Activated T-cell treated with anti-CD3 and anti-CD28 coated beads, Interleukin-2, amount 50 U/mL, for 72 hours (primary cell): ENCODE measurements at regions not wholly inside any gene's neighbourhood (a gene's known extent, or its start where the extent isn't known, plus 50 kb on each side); places are given as distances from the start of the nearest gene placed in this dataset.

Experiments
- ATAC-seq, 2 donors: fragments of 150-1000 bp; cut with Tn5 transposase; replicated peaks in 1 of 2; 2 replicates each; pipeline ENCODE4 v1.10.0; 2021; ENCODE audit warnings: moderate library complexity in 2 of 2, mild to moderate bottlenecking in 1 of 2
- DNase-seq, 2 donors: peaks; one replicate each; pipeline ENCODE4 v3.0.0; 2021 to 2022; ENCODE audit warnings: mixed read lengths in 1 of 2
- H3K27ac Mint-ChIP-seq: one replicate; pipeline ENCODE4 v1.8.0; 2022; ENCODE audit warnings: mild to moderate bottlenecking, moderate library complexity, mixed read lengths
- H3K27me3 Mint-ChIP-seq: one replicate; pipeline ENCODE4 v1.8.0; 2022; ENCODE audit warnings: low read depth, mixed read lengths
- H3K36me3 Mint-ChIP-seq, 2 donors: one replicate each; pipeline ENCODE4 v1.8.0; 2022; ENCODE audit warnings: mixed read lengths in 2 of 2, mild to moderate bottlenecking in 1 of 2; ENCODE audit not compliant: insufficient read depth in 2 of 2
- H3K4me1 Mint-ChIP-seq: one replicate; pipeline ENCODE4 v1.8.0; 2022; ENCODE audit warnings: low read depth, mixed read lengths
- H3K4me3 Mint-ChIP-seq, 2 donors: one replicate each; pipeline ENCODE4 v1.8.0; 2022; ENCODE audit warnings: mild to moderate bottlenecking in 2 of 2, mixed read lengths in 2 of 2, moderate library complexity in 2 of 2
- H3K9me3 Mint-ChIP-seq, 2 donors: one replicate each; pipeline ENCODE4 v1.8.0; 2022; ENCODE audit warnings: mixed read lengths in 2 of 2

- Mint-ChIP-seq H3K9me3 (peaks cover 8 to 10% of the 10 kb centered on the region in 2 donors), H3K27ac (no peak overlapping the region)
- no peak for ATAC-seq
Measured at GRCh38 chr17:22470411-22471175, 778.3 kb downstream of the KCNJ18 start.

GRCh38 chr17:22484826-22485225 lies 792.5 kb downstream of the KCNJ18 start:
- H3K4me1 Mint-ChIP-seq, result no peaks in the 10 kb centered on the region
- no peak overlapping the region for H3K27ac Mint-ChIP-seq
- DNase-seq (no peak), ATAC-seq (no peak)
- H3K36me3 Mint-ChIP-seq, result peaks cover 4% of the 10 kb centered on the region in 2 donors
- peaks cover 10 to 13% of the 10 kb centered on the region in 2 donors for H3K9me3 Mint-ChIP-seq
- H3K4me3 Mint-ChIP-seq, result no peak overlapping the region
- no peaks in the 10 kb centered on the region for H3K27me3 Mint-ChIP-seq

More at GRCh38 chr17:22470411-22471175, 778.3 kb downstream of the KCNJ18 start:
- Mint-ChIP-seq H3K4me3 (no peak overlapping the region), H3K4me1 (no peaks in the 10 kb centered on the region), H3K27me3 (no peaks in the 10 kb centered on the region), H3K36me3 (peaks cover 0 to 2% of the 10 kb centered on the region in 2 donors)
- no peak for DNase-seq

- H3K27me3 Mint-ChIP-seq, result no peaks in the 10 kb centered on the region
- peaks cover 1 to 6% of the 10 kb centered on the region in 2 donors for H3K36me3 Mint-ChIP-seq
- H3K4me3 Mint-ChIP-seq, result no peak overlapping the region
- H3K27ac Mint-ChIP-seq, result no peak overlapping the region
- no peak for DNase-seq
- no peaks in the 10 kb centered on the region for H3K4me1 Mint-ChIP-seq
- H3K9me3 Mint-ChIP-seq, result peaks cover 8 to 11% of the 10 kb centered on the region in 2 donors
- ATAC-seq, result no peak
Measured at GRCh38 chr17:22490399-22490798, 798.1 kb downstream of the KCNJ18 start.

- Mint-ChIP-seq H3K9me3 (peaks cover 7 to 8% of the 10 kb centered on the region in 2 donors), H3K4me1 (no peaks in the 10 kb centered on the region), H3K27ac (no peak overlapping the region), H3K27me3 (no peaks in the 10 kb centered on the region), H3K4me3 (no peak overlapping the region), H3K36me3 (peaks cover 5% of the 10 kb centered on the region in 2 donors)
- DNase-seq (no peak), ATAC-seq (no peak)
Measured at GRCh38 chr17:22492331-22492730, 800.0 kb downstream of the KCNJ18 start.

- peaks cover 1 to 7% of the 10 kb centered on the region in 2 donors for H3K36me3 Mint-ChIP-seq
- no peak for ATAC-seq
- no peaks in the 10 kb centered on the region for H3K4me1 Mint-ChIP-seq
- no peak overlapping the region for H3K4me3 Mint-ChIP-seq
- H3K27ac Mint-ChIP-seq, result no peak overlapping the region
- no peak for DNase-seq
- no peaks in the 10 kb centered on the region for H3K27me3 Mint-ChIP-seq
- H3K9me3 Mint-ChIP-seq, result peaks cover 9 to 14% of the 10 kb centered on the region in 2 donors
Measured at GRCh38 chr17:22496450-22496849, 804.1 kb downstream of the KCNJ18 start.

- no peak for ATAC-seq
- no peak overlapping the region for H3K27ac Mint-ChIP-seq
- no peaks in the 10 kb centered on the region for H3K4me1 Mint-ChIP-seq
- no peaks in the 10 kb centered on the region for H3K27me3 Mint-ChIP-seq
- DNase-seq, result no peak
- H3K4me3 Mint-ChIP-seq, result no peak overlapping the region
- H3K9me3 Mint-ChIP-seq, result peaks cover 7 to 14% of the 10 kb centered on the region in 2 donors
- H3K36me3 Mint-ChIP-seq, result peaks cover 1 to 6% of the 10 kb centered on the region in 2 donors
Measured at GRCh38 chr17:22503322-22503899, 811.1 kb downstream of the KCNJ18 start.

GRCh38 chr17:22505660-22506059 lies 813.3 kb downstream of the KCNJ18 start:
- H3K9me3 Mint-ChIP-seq, result peaks cover 6% of the 10 kb centered on the region in 2 donors

GRCh38 chr17:22506231-22506630 lies 813.9 kb downstream of the KCNJ18 start:
- H3K36me3 Mint-ChIP-seq, result peaks cover 0 to 3% of the 10 kb centered on the region in 2 donors
- ATAC-seq (no peak), DNase-seq (no peak)
- peaks cover 8% of the 10 kb centered on the region in 2 donors for H3K9me3 Mint-ChIP-seq
- H3K4me1 Mint-ChIP-seq, result no peaks in the 10 kb centered on the region
- no peaks in the 10 kb centered on the region for H3K27me3 Mint-ChIP-seq
- H3K27ac Mint-ChIP-seq, result no peak overlapping the region
- no peak overlapping the region for H3K4me3 Mint-ChIP-seq

More at GRCh38 chr17:22505660-22506059, 813.3 kb downstream of the KCNJ18 start:
- Mint-ChIP-seq H3K27ac (no peak overlapping the region), H3K36me3 (peaks cover 0 to 3% of the 10 kb centered on the region in 2 donors), H3K4me3 (no peak overlapping the region), H3K4me1 (no peaks in the 10 kb centered on the region), H3K27me3 (no peaks in the 10 kb centered on the region)
- ATAC-seq, result no peak
- DNase-seq, result no peak

- Mint-ChIP-seq H3K9me3 (peaks cover 7 to 9% of the 10 kb centered on the region in 2 donors), H3K27ac (no peak overlapping the region), H3K27me3 (no peaks in the 10 kb centered on the region), H3K4me1 (no peaks in the 10 kb centered on the region), H3K36me3 (peaks cover 0 to 3% of the 10 kb centered on the region in 2 donors), H3K4me3 (no peak overlapping the region)
- ATAC-seq (no peak), DNase-seq (no peak)
Measured at GRCh38 chr17:22506861-22507260, 814.5 kb downstream of the KCNJ18 start.

- DNase-seq, result no peak
- H3K4me1 Mint-ChIP-seq, result no peaks in the 10 kb centered on the region
Measured at GRCh38 chr17:22507823-22508222, 815.5 kb downstream of the KCNJ18 start.

GRCh38 chr17:22510504-22510903 lies 818.2 kb downstream of the KCNJ18 start:
- Mint-ChIP-seq H3K4me3 (no peak overlapping the region), H3K4me1 (no peaks in the 10 kb centered on the region), H3K27ac (no peak overlapping the region), H3K36me3 (peaks cover 3 to 10% of the 10 kb centered on the region in 2 donors), H3K27me3 (no peaks in the 10 kb centered on the region), H3K9me3 (peaks cover 3 to 13% of the 10 kb centered on the region in 2 donors)
- ATAC-seq, result no peak
- DNase-seq, result no peak

More at GRCh38 chr17:22507823-22508222, 815.5 kb downstream of the KCNJ18 start:
- peaks cover 7 to 9% of the 10 kb centered on the region in 2 donors for H3K9me3 Mint-ChIP-seq
- no peak overlapping the region for H3K4me3 Mint-ChIP-seq
- H3K27me3 Mint-ChIP-seq, result no peaks in the 10 kb centered on the region
- ATAC-seq, result no peak
- no peak overlapping the region for H3K27ac Mint-ChIP-seq
- H3K36me3 Mint-ChIP-seq, result peaks cover 0 to 7% of the 10 kb centered on the region in 2 donors

- Mint-ChIP-seq H3K36me3 (peaks cover 3 to 11% of the 10 kb centered on the region in 2 donors), H3K9me3 (peaks cover 6 to 12% of the 10 kb centered on the region in 2 donors), H3K27ac (no peak overlapping the region), H3K4me1 (no peaks in the 10 kb centered on the region), H3K27me3 (no peaks in the 10 kb centered on the region), H3K4me3 (no peak overlapping the region)
- DNase-seq (no peak), ATAC-seq (no peak)
Measured at GRCh38 chr17:22511431-22511830, 819.1 kb downstream of the KCNJ18 start.

- H3K4me3 Mint-ChIP-seq, result no peak overlapping the region
- peaks cover 7 to 14% of the 10 kb centered on the region in 2 donors for H3K9me3 Mint-ChIP-seq
- H3K36me3 Mint-ChIP-seq, result peaks cover 3 to 11% of the 10 kb centered on the region in 2 donors
- ATAC-seq (no peak), DNase-seq (no peak)
- H3K4me1 Mint-ChIP-seq, result no peaks in the 10 kb centered on the region
- H3K27me3 Mint-ChIP-seq, result no peaks in the 10 kb centered on the region
- no peak overlapping the region for H3K27ac Mint-ChIP-seq
Measured at GRCh38 chr17:22512057-22512456, 819.7 kb downstream of the KCNJ18 start.
